ENCODE measurements at regions not wholly inside any gene's neighbourhood (a gene's known extent, or its start where the extent isn't known, plus 50 kb on each side); places are given as distances from the start of the nearest gene placed in this dataset.
"Not testable (repeated sequence)": the region's sequence is repeated elsewhere in the genome, so short reads cannot be mapped to it uniquely, and the experiment has no call there.

DNA sequence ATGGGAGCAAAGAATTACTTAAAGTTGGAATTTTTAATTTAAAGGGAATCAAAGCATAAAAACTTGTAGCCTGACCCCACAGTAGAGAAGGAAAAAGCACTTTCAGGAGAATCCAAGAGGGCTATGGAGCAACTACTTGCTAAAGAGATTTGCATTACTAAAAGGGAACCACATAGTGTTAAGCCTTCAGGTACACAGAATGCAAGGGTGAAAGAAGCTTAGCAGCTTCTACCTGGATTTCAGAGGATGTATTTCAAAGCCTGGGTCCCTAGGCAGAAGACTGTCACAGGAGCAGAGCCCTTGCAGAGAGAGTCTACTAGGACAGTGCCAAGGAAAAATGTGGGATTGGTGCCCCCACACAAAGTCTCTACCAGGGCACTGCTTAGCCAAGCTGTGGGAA lies 575.0 kb downstream of the GBE1 start:
- no peak for DNase-seq (ENCODE audit: low spot score)

- DNase-seq (ENCODE audit: low spot score), result not testable (repeated sequence)
Observed at GRCh38 chr3:81182086-81182875, 579.2 kb downstream of the GBE1 start.

DNA sequence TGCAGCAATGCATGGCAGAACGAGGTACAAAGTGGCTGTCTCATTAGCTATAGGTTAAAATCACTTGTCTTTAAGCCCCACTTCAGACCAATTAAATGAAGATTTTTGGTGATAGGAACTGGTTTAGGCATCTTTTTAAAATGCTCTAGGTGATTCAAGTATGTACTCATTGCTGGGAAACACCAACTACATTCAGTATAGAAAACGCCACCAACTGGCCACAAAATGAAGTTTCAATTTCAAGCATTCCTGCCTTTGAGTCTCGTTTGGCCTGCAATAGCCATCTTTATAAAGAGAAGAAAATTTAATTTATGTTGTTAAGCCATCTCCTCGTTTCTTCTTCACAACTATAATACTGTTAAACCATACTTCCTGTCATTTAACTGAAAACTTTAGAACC lies 587.9 kb downstream of the GBE1 start:
- no peak for DNase-seq (ENCODE audit: low spot score)

DNA sequence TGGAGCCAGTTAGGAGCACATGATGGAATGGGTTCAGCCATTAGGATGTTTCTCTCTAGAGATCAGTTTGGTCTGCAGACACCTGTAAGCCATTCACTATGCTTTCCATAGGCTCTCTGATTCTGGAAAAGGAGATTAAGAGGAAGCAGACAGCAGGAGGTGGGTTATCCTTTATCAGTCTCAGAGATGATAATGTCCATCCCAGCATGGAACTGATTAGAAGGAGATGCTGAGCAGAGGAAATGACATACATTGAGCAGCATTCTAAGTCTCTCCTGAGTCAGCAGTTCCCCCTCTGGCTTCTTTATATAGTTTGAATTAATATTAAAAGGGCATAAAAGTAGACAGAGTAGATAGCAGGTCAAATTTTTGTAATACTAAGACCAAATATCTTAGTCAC lies 591.1 kb downstream of the GBE1 start:
- DNase-seq (ENCODE audit: low spot score), result no peak

- DNase-seq (ENCODE audit: low spot score), result no peak
Observed at GRCh38 chr3:81164806-81165205, 596.6 kb downstream of the GBE1 start.

- DNase-seq (ENCODE audit: low spot score), result no peak
Observed at GRCh38 chr3:81161851-81162250, 599.6 kb downstream of the GBE1 start.

- no peak for DNase-seq (ENCODE audit: low spot score)
Observed at GRCh38 chr3:81161100-81161499, 600.3 kb downstream of the GBE1 start.

DNA sequence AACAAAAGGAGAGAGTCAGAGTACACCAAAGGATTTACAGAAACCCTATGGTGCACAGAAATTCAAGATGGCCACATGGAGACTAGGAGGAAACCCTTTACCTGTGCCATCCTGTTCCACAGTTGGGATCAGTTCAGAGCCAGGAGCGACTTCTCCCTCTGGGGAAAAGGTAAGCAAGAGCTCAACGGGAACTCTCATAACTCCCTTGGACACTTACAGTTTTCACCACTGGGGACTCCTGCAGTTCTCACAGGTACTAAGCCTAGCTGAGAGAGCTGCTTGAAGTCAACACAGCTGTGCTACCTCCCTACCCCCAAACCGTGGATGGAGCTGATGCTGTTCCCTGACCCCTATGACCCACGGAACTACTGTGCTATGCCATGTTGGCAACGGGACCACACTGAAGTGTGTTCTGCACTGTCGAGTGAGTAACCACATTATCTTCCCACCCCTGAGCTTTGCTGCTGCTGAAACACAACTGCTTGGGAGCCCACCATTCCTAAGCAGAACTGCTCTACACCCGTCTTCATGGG lies 606.8 kb downstream of the GBE1 start:
- no peak for DNase-seq (ENCODE audit: low spot score)

- DNase-seq (ENCODE audit: low spot score), result no peak
Observed at GRCh38 chr3:81152156-81152555, 609.3 kb downstream of the GBE1 start.

GRCh38 chr3:81132995-81133394 lies 628.5 kb downstream of the GBE1 start:
- DNase-seq (ENCODE audit: low spot score), result no peak

DNA sequence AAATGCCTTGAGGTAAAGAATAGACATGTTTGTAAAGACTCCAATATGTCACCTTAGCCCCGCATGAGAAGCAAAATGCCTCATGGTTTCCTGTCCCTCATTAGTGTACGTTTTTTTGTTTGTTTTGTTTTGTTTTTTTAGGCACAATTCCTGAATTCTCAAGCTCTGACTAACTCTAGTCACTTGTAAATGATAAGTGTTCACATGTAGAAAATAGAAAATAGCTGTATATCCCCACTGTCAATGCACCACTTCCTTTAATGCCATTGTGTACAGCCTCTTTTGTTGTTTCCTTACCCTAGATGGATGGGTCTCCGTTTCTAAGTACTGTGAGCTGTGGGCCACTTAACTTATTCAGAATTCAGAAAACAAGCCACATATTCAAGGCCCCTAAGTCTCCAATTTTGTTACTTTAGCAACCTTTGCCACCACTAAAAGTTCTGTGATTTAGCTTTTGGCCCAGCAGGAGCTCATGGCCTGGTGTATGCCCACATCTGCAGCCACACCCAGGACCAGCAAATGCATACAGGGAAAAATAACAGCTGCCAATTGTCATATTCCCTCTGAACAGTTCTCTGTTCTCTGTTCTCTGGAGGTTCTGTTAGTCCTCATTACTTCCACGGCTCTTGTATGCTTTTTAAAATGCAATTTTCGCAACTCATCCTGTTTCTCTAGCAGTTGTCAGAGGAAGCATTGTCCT lies 655.5 kb downstream of the GBE1 start:
- no peak for DNase-seq (ENCODE audit: low spot score)

GRCh38 chr3:81105206-81105605 lies 656.2 kb downstream of the GBE1 start:
- no peak for DNase-seq (ENCODE audit: low spot score)

GRCh38 chr3:81097889-81098288 lies 663.6 kb downstream of the GBE1 start:
- DNase-seq (ENCODE audit: low spot score), result no peak

GRCh38 chr3:81095956-81096355 lies 665.5 kb downstream of the GBE1 start:
- DNase-seq (ENCODE audit: low spot score), result no peak

DNA sequence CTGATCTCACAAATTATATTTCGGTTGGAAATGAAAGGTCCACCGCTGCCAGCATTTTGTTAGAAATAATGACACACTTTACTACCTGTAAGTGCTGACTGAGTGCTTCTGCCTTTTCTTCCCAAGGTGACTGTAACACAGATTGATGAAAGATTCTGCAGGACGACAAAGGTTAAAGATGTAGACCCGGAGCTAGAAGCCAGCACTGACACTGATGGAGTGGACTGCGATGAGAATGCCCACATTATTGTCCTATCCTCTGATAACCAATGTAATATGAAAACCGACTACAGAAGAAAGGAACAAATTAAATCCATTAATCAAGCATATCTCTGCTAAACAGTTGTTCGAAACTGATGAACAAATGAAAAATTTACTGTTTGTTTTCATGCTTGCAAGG lies 666.5 kb downstream of the GBE1 start:
- no peak for DNase-seq (ENCODE audit: low spot score)

DNA sequence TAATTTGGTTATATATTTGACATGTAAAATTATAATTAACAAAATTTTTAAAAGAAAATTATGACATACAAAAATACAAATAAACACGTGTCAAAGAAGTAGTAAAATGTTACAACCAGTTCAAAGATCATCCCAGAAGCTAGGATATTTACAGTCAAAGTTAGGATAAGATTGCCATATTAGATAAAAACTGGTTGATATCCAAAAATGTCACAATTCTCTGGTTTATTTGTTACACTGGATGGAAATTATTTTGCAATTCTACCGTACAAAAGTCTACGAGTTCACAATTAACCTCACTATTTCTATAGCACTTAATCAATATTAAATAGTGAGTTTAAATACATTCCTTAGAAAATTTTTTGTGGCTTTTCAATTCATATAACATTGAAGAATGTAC lies 673.8 kb downstream of the GBE1 start:
- DNase-seq (ENCODE audit: low spot score), result no peak

DNA sequence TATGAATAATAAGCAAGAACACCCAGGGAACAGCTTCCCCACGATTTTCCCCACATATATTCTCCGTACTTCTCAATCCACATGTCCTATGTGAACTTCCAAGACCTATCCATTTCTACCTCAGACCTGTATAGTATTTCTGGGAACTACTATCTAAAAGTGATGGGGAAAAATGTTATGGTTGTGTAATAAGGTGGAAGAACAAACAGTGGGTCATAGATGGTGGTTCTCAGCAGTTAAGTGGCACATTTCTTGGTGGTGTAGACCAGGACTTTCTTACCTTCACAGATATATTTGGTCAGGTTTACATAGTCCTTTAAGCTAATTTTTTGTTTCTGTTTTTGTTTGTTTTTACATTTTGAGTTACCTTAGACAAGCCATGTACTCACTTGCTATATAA lies 675.1 kb downstream of the GBE1 start:
- no peak for DNase-seq (ENCODE audit: low spot score)

DNA sequence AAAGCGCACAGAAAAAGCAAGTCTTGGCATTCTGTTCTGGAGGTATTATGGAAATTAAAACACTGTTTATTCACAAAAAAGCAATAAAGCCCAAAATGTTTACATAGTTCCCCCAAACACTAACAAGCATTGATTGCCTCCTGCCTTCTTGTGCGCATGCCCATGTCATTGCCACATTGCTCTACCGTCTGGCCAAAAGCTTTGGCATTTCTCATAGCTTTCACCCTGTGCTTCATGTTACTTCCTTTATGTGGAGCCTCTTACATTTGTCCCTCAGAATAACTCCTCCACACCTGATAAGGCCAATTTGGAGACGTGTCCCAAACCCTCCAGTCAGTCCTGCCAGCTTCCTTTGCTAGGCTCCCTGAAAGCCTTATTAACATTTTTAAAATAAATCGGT lies 680.8 kb downstream of the GBE1 start:
- DNase-seq (ENCODE audit: low spot score), result no peak

- no peak for DNase-seq (ENCODE audit: low spot score)
Observed at GRCh38 chr3:81072591-81072990, 688.9 kb downstream of the GBE1 start.

GRCh38 chr3:81068546-81068945 lies 692.9 kb downstream of the GBE1 start:
- no peak for DNase-seq (ENCODE audit: low spot score)

GRCh38 chr3:81063896-81064295 lies 697.5 kb downstream of the GBE1 start:
- DNase-seq (ENCODE audit: low spot score), result no peak

GRCh38 chr3:81051133-81051532 lies 710.3 kb downstream of the GBE1 start:
- DNase-seq (ENCODE audit: low spot score), result not testable (repeated sequence)

- no peak for DNase-seq (ENCODE audit: low spot score)
Observed at GRCh38 chr3:81048058-81048665, 713.3 kb downstream of the GBE1 start.
